Mesenchymal stem cell (in vitro differentiated cells and primary cell): ENCODE measurements at regions not wholly inside any gene's neighbourhood (a gene's known extent, or its start where the extent isn't known, plus 50 kb on each side); places are given as distances from the start of the nearest gene placed in this dataset.

ENCODE experiments used
- DNase-seq: peaks from one replicate; pipeline ENCODE4 v3.0.0-alpha.2; 2013
- H2AFZ ChIP-seq: one replicate; pipeline ENCODE4 v1.6.1; 2013; ENCODE audit warnings: low read depth, mild to moderate bottlenecking, control low read depth, inconsistent platforms, low read length, moderate library complexity
- H2AK5ac ChIP-seq: 2 replicates; pipeline ENCODE4 v1.6.1; 2013; ENCODE audit warnings: low read length, moderate library complexity, mild to moderate bottlenecking, inconsistent platforms; ENCODE audit not compliant: severe bottlenecking
- H2BK120ac ChIP-seq: one replicate; pipeline ENCODE4 v1.6.1; 2013; ENCODE audit warnings: low read depth, mild to moderate bottlenecking, inconsistent platforms, low read length, moderate library complexity
- H2BK12ac ChIP-seq, 2 experiments: one replicate each; pipeline ENCODE4 v1.6.1; 2013; ENCODE audit warnings: inconsistent platforms in 2 of 2, low read length in 2 of 2, mild to moderate bottlenecking in 2 of 2, moderate library complexity in 2 of 2, control low read depth in 1 of 2
- H2BK15ac ChIP-seq: one replicate; pipeline ENCODE4 v1.6.1; 2013; ENCODE audit warnings: mild to moderate bottlenecking, low read depth, inconsistent platforms; ENCODE audit not compliant: poor library complexity, severe bottlenecking
- H2BK5ac ChIP-seq: 2 replicates; pipeline ENCODE4 v1.6.1; 2013; ENCODE audit warnings: low read depth, mild to moderate bottlenecking, low read length, control low read depth, inconsistent platforms; ENCODE audit not compliant: poor library complexity, severe bottlenecking
- H3K14ac ChIP-seq, 2 experiments: one replicate each; pipeline ENCODE4 v1.6.1; 2013; ENCODE audit warnings: inconsistent platforms in 2 of 2, low read length in 2 of 2, control low read depth in 1 of 2, mild to moderate bottlenecking in 1 of 2, moderate library complexity in 1 of 2
- H3K18ac ChIP-seq, 2 experiments: one replicate each; pipeline ENCODE4 v1.6.1; 2013; ENCODE audit warnings: inconsistent platforms in 2 of 2, low read length in 2 of 2, control low read depth in 1 of 2, low read depth in 1 of 2, mild to moderate bottlenecking in 1 of 2
- H3K23ac ChIP-seq, 2 experiments: one replicate each; pipeline ENCODE4 v1.6.1; 2013; ENCODE audit warnings: inconsistent platforms in 2 of 2, low read length in 2 of 2, mild to moderate bottlenecking in 2 of 2, moderate library complexity in 2 of 2, control low read depth in 1 of 2
- H3K27ac ChIP-seq: 2 replicates; pipeline ENCODE4 v1.5.1; 2013; ENCODE audit warnings: mild to moderate bottlenecking, moderate library complexity, low read length, control low read depth, inconsistent platforms; ENCODE audit not compliant: poor library complexity, severe bottlenecking
- H3K27me3 ChIP-seq, 2 experiments: 2 replicates each; pipeline versions ENCODE4 v1.6.1 to v1.7.0; 2013; ENCODE audit warnings: low read length in 2 of 2, mild to moderate bottlenecking in 2 of 2, moderate library complexity in 2 of 2, control low read depth in 1 of 2, inconsistent platforms in 1 of 2; ENCODE audit not compliant: control insufficient read depth in 1 of 2, insufficient read depth in 1 of 2
- H3K36me3 ChIP-seq, 2 experiments: 2 replicates each; pipeline versions ENCODE4 v1.6.1 to v1.7.0; 2013; ENCODE audit warnings: low read length in 2 of 2, control low read depth in 1 of 2, inconsistent platforms in 1 of 2, low read depth in 1 of 2, mild to moderate bottlenecking in 1 of 2; ENCODE audit not compliant: insufficient read depth in 2 of 2, control insufficient read depth in 1 of 2
- H3K4ac ChIP-seq, 2 experiments: one replicate each; pipeline ENCODE4 v1.6.1; 2013; ENCODE audit warnings: inconsistent platforms in 2 of 2, low read length in 2 of 2, mild to moderate bottlenecking in 2 of 2, moderate library complexity in 2 of 2, control low read depth in 1 of 2, low read depth in 1 of 2
- H3K4me1 ChIP-seq: 2 replicates; pipeline ENCODE4 v1.6.1; 2013; ENCODE audit warnings: low read depth, low read length, control low read depth; ENCODE audit not compliant: control insufficient read depth, insufficient read depth
- H3K4me2 ChIP-seq: 2 replicates; pipeline ENCODE4 v1.6.1; 2013; ENCODE audit warnings: low read length, mild to moderate bottlenecking, inconsistent platforms; ENCODE audit not compliant: poor library complexity, severe bottlenecking
- H3K4me3 ChIP-seq, 2 experiments: 2 replicates each; pipeline versions ENCODE4 v1.5.1 to v1.7.0; 2013; ENCODE audit warnings: low read length in 2 of 2, mild to moderate bottlenecking in 2 of 2, control low read depth in 1 of 2, low read depth in 1 of 2; ENCODE audit not compliant: insufficient read depth in 1 of 2
- H3K79me1 ChIP-seq: replicated peaks from 2 replicates; pipeline ENCODE4 v1.6.1; 2013; ENCODE audit warnings: mild to moderate bottlenecking, control low read depth, low read length, inconsistent platforms; ENCODE audit not compliant: poor library complexity, severe bottlenecking
- H3K9ac ChIP-seq: 2 replicates; pipeline ENCODE4 v1.7.0; 2013; ENCODE audit warnings: mild to moderate bottlenecking, low read length, moderate library complexity
- H3K9me3 ChIP-seq: 2 replicates; pipeline ENCODE4 v1.7.0; 2013; ENCODE audit warnings: mild to moderate bottlenecking, low read length; ENCODE audit not compliant: control insufficient read depth
- H4K8ac ChIP-seq: one replicate; pipeline ENCODE4 v1.6.1; 2013; ENCODE audit warnings: inconsistent platforms, mild to moderate bottlenecking, low read length, moderate library complexity
- H4K91ac ChIP-seq: one replicate; pipeline ENCODE4 v1.6.1; 2013; ENCODE audit warnings: mild to moderate bottlenecking, low read length, inconsistent platforms
- WGBS: methylation state at CpG from one replicate; pipeline ENCODE4 v1.1.7; 2013; ENCODE audit warnings: mixed read lengths; 5-methylcytosine and 5-hydroxymethylcytosine counted together

DNA sequence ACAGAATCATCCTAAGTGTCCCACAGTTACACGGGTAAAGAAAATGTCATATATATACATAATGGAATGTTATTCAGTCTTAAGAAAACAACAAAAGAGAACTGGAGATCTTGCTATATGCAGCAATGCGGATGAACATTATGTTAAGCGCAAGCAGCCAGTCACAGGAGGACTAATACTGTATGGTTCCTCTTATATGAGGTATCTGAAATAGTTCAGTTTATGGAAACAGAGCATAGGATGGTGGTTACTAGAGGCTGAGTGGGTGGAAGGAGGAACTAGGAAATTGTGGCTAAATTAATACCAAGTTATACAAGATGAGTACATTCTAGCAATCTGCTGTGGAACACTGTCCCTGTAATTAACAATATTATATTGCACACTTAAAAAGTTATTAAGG, 834.3 kb downstream of the KCNT2 start:
- no peak overlapping the region for H3K14ac ChIP-seq
- H3K4me3 ChIP-seq, result no peak overlapping the region
- no peak overlapping the region for H3K4ac ChIP-seq
- no peak overlapping the region for H3K27ac ChIP-seq
- DNase-seq, result no peak
- no peak overlapping the region for H3K9ac ChIP-seq
- H4K91ac ChIP-seq, result no peak overlapping the region
- no peak overlapping the region for H3K18ac ChIP-seq
- no peak overlapping the region for H2BK120ac ChIP-seq
- no peak overlapping the region for H2BK12ac ChIP-seq
- H2BK5ac ChIP-seq, result no peak overlapping the region
- no peaks in the 10 kb centered on the region for H3K9me3 ChIP-seq
- no peak overlapping the region for H2AK5ac ChIP-seq
- no peak overlapping the region for H4K8ac ChIP-seq
- H3K27me3 ChIP-seq, result no peaks in the 10 kb centered on the region
- 99% methylated on average over 2 of the region's 3 CpGs for WGBS
- H2BK15ac ChIP-seq, result no peak overlapping the region
- no peaks in the 10 kb centered on the region for H3K36me3 ChIP-seq
- no peaks in the 10 kb centered on the region for H3K4me1 ChIP-seq
- H3K79me1 ChIP-seq, result no peaks in the 10 kb centered on the region
- H3K23ac ChIP-seq, result no peak overlapping the region
- H2AFZ ChIP-seq, result no peak overlapping the region
- no peak overlapping the region for H3K4me2 ChIP-seq

DNA sequence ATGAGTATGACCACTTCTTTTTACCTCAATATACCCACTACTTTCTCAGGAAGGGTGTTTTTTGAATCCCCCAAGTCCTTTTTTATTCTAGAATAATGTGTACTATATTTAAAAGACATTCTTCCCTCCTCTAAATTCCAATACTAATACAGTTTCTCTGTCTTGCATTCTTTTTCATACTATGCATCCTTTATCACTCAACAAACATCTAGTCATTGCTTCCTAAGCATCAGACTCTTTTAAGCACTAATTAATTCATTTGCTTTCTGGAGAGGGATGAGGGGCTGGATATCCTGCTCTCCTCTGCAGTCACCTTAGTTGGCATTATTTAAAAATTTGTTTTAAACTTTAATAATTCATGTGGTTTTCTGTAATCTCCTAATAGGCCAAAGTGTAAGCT, 838.8 kb downstream of the KCNT2 start:
- Histone ChIP-seq H3K18ac (no peak overlapping the region), H3K14ac (no peak overlapping the region), H2BK120ac (no peak overlapping the region), H3K36me3 (no peaks in the 10 kb centered on the region), H3K79me1 (no peaks in the 10 kb centered on the region), H3K9me3 (no peaks in the 10 kb centered on the region), H3K9ac (no peak overlapping the region), H3K27ac (no peak overlapping the region), H2BK12ac (no peak overlapping the region), H2AFZ (no peak overlapping the region), H3K4me2 (no peak overlapping the region), H2BK15ac (no peak overlapping the region), H4K8ac (no peak overlapping the region), H2BK5ac (no peak overlapping the region), H3K27me3 (no peaks in the 10 kb centered on the region), H2AK5ac (no peak overlapping the region), H3K23ac (no peak overlapping the region), H3K4me3 (no peak overlapping the region), H3K4ac (no peak overlapping the region), H3K4me1 (no peaks in the 10 kb centered on the region), H4K91ac (no peak overlapping the region)
- no peak for DNase-seq

DNA sequence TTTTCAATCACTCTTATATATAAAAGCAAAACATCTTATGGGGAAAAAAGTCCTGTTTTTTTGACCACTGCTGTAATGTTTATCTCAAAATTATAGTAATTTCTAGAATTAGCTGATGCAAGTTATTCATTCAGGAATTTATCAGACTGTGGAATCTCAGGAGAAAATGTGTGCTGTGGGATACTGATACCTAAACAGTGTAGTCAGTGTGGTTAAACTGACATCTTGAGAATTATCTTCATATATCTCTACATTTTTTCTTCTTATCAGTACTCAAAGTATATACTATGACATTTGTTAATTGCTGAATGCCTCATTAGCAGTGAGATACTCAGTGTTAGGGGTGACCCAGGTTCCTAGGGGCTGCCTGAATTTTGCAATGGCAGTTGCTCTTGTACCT, 839.3 kb downstream of the KCNT2 start:
- no peaks in the 10 kb centered on the region for H3K27me3 ChIP-seq
- no peaks in the 10 kb centered on the region for H3K9me3 ChIP-seq
- no peak overlapping the region for H3K4ac ChIP-seq
- no peaks in the 10 kb centered on the region for H3K79me1 ChIP-seq
- H3K4me1 ChIP-seq, result no peaks in the 10 kb centered on the region
- no peak overlapping the region for H2AFZ ChIP-seq
- no peak overlapping the region for H4K8ac ChIP-seq
- DNase-seq, result no peak
- H3K9ac ChIP-seq, result no peak overlapping the region
- H4K91ac ChIP-seq, result no peak overlapping the region
- no peak overlapping the region for H3K4me3 ChIP-seq
- no peak overlapping the region for H3K4me2 ChIP-seq
- no peak overlapping the region for H2BK120ac ChIP-seq
- H2BK12ac ChIP-seq, result no peak overlapping the region
- H2BK5ac ChIP-seq, result no peak overlapping the region
- H3K14ac ChIP-seq, result no peak overlapping the region
- no peak overlapping the region for H2AK5ac ChIP-seq
- no peak overlapping the region for H2BK15ac ChIP-seq
- no peak overlapping the region for H3K23ac ChIP-seq
- no peak overlapping the region for H3K27ac ChIP-seq
- no peaks in the 10 kb centered on the region for H3K36me3 ChIP-seq
- no peak overlapping the region for H3K18ac ChIP-seq

DNA sequence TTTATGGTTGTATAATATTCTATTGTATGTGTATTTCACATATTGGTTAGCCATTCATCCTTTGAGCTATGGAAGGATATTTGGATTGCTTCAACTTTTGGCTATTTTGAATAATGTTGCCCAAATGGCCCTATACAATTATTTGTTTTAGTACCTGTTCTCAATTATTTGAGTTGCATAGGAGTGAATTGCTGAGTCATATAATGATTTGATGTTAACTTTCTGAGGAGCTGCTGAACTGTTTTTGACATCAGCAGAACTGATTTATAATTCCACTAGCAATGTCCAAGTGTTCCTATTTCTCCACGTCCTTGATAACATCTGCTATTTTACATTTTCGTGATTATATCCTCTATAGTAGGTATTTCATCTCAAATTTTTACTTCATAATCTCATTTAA, 839.9 kb downstream of the KCNT2 start:
- no peak for DNase-seq
- Histone ChIP-seq H3K36me3 (no peaks in the 10 kb centered on the region), H3K27me3 (no peaks in the 10 kb centered on the region), H3K9me3 (no peaks in the 10 kb centered on the region), H3K4me2 (no peak overlapping the region), H3K18ac (no peak overlapping the region), H4K91ac (no peak overlapping the region), H3K4me1 (no peaks in the 10 kb centered on the region), H2BK5ac (no peak overlapping the region), H3K4me3 (no peak overlapping the region), H3K79me1 (no peaks in the 10 kb centered on the region), H4K8ac (no peak overlapping the region), H3K23ac (no peak overlapping the region), H2AK5ac (no peak overlapping the region), H2BK120ac (no peak overlapping the region), H3K27ac (no peak overlapping the region), H3K14ac (no peak overlapping the region), H3K4ac (no peak overlapping the region), H3K9ac (no peak overlapping the region), H2BK15ac (no peak overlapping the region), H2BK12ac (no peak overlapping the region), H2AFZ (no peak overlapping the region)
- no CpG with 5 or more reads among the region's 2 CpGs for WGBS
